ENCODE measurements at regions not wholly inside any gene's neighbourhood (a gene's known extent, or its start where the extent isn't known, plus 50 kb on each side); places are given as distances from the start of the nearest gene placed in this dataset.

GRCh38 chr10:6635784-6636183 lies 55.7 kb upstream of the PRKCQ start:
- TF ChIP-seq CTCF (conservative IDR thresholded peaks at IDR 0.05; ENCODE audit: low read depth, low read length) (no peak), EZH2 (IDR thresholded peaks at IDR 0.05; ENCODE audit: low read length, unreplicated experiment) (no peak), EZH2phosphoT487 (IDR thresholded peaks at IDR 0.05; ENCODE audit: borderline replicate concordance, low read length) (no peak)
